OCI-LY1 (cell line): ENCODE measurements at regions not wholly inside any gene's neighbourhood (a gene's known extent, or its start where the extent isn't known, plus 50 kb on each side); places are given as distances from the start of the nearest gene placed in this dataset.

Source experiments
- H2AFZ ChIP-seq: fragments of 200-600 bp; sonication (generic), shearing (Covaris generic); 2 replicates; pipeline ENCODE4 v1.6.0; 2014; ENCODE audit warnings: antibody characterized with exemption, mild to moderate bottlenecking, low read length
- H3F3A ChIP-seq: fragments of 200-600 bp; sonication (generic), shearing (Covaris generic); 2 replicates; pipeline ENCODE4 v1.6.0; 2014; ENCODE audit warnings: mild to moderate bottlenecking, antibody characterized with exemption, low read length, moderate library complexity; ENCODE audit not compliant: insufficient read depth
- H3K27ac ChIP-seq: fragments of 200-600 bp; sonication (generic); 2 replicates; pipeline ENCODE4 v1.5.1; 2014; ENCODE audit warnings: low read length, mixed run types, mild to moderate bottlenecking, low read depth; ENCODE audit not compliant: poor library complexity, severe bottlenecking
- H3K27me3 ChIP-seq: fragments of 200-600 bp; sonication (generic); 2 replicates; pipeline ENCODE4 v1.6.0; 2014; ENCODE audit warnings: antibody characterized with exemption, mild to moderate bottlenecking, low read length, moderate library complexity; ENCODE audit not compliant: insufficient read depth
- H3K36me3 ChIP-seq: fragments of 200-600 bp; sonication (generic); 2 replicates; pipeline ENCODE4 v1.6.1; 2014; ENCODE audit warnings: mild to moderate bottlenecking, antibody characterized with exemption, low read length, moderate library complexity, mixed read lengths; ENCODE audit not compliant: insufficient read depth
- H3K4me1 ChIP-seq: fragments of 200-600 bp; sonication (generic); 2 replicates; pipeline ENCODE4 v1.5.1; 2014; ENCODE audit warnings: mild to moderate bottlenecking, low read length, moderate library complexity; ENCODE audit not compliant: insufficient read depth, severe bottlenecking
- H3K4me2 ChIP-seq: fragments of 200-600 bp; sonication (generic), shearing (Covaris generic); 2 replicates; pipeline ENCODE4 v1.6.1; 2014; ENCODE audit warnings: low read length
- H3K4me3 ChIP-seq: fragments of 200-600 bp; sonication (generic); 2 replicates; pipeline ENCODE4 v1.5.1; 2014; ENCODE audit warnings: low read length, low read depth, mild to moderate bottlenecking, mixed read lengths; ENCODE audit not compliant: poor library complexity, severe bottlenecking
- H3K79me2 ChIP-seq: fragments of 200-600 bp; shearing (Covaris generic); 2 replicates; pipeline ENCODE4 v1.6.1; 2016; ENCODE audit warnings: mixed run types, low read length, mixed read lengths; ENCODE audit not compliant: insufficient read depth
- H3K9ac ChIP-seq: fragments of 200-600 bp; sonication (generic), shearing (Covaris generic); 2 replicates; pipeline ENCODE4 v1.6.1; 2014; ENCODE audit warnings: mild to moderate bottlenecking, low read length, mixed read lengths
- H3K9me2 ChIP-seq: fragments of 200-600 bp; sonication (generic), shearing (Covaris generic); 2 replicates; pipeline ENCODE4 v1.6.1; 2014; ENCODE audit warnings: low read depth, mild to moderate bottlenecking, low read length, mixed read lengths
- H3K9me3 ChIP-seq: fragments of 200-600 bp; shearing (Covaris generic); 2 replicates; pipeline ENCODE4 v1.6.1; 2014; ENCODE audit warnings: low read length, mixed read lengths
- H4K20me1 ChIP-seq: fragments of 200-600 bp; sonication (generic), shearing (Covaris generic); 2 replicates; pipeline ENCODE4 v1.6.0; 2016; ENCODE audit warnings: mild to moderate bottlenecking, low read length; ENCODE audit not compliant: insufficient read depth
- CTCF ChIP-seq: fragments of 200-600 bp; sonication (generic), shearing (Covaris generic); IDR thresholded peaks from 2 replicates; pipeline ENCODE4 v1.5.1; 2017; ENCODE audit warnings: mild to moderate bottlenecking, antibody characterized with exemption, low read length, moderate library complexity, mixed read lengths
- EZH2 ChIP-seq: fragments of 200-600 bp; sonication (generic), shearing (Covaris generic); IDR thresholded peaks from 2 replicates; pipeline ENCODE4 v1.8.0; 2017; ENCODE audit warnings: borderline replicate concordance, mixed run types, mild to moderate bottlenecking, antibody characterized with exemption, low read length, moderate library complexity, mixed read lengths

GRCh38 chr5:85931220-85931619 is 686.5 kb upstream of the COX7C start:
- H3K9ac ChIP-seq = no peak overlapping the region
- no peak overlapping the region for H3K4me3 ChIP-seq
- H3K79me2 ChIP-seq = no peaks in the 10 kb centered on the region
- no peak overlapping the region for H3K27ac ChIP-seq
- H3K9me3 ChIP-seq = no peaks in the 10 kb centered on the region
- H4K20me1 ChIP-seq = no peaks in the 10 kb centered on the region
- TF ChIP-seq EZH2 (no peak), CTCF (no peak)
- H2AFZ ChIP-seq = no peak overlapping the region
- H3K27me3 ChIP-seq = no peaks in the 10 kb centered on the region
- no peaks in the 10 kb centered on the region for H3K4me1 ChIP-seq
- H3K4me2 ChIP-seq = no peak overlapping the region
- no peaks in the 10 kb centered on the region for H3K9me2 ChIP-seq
- no peaks in the 10 kb centered on the region for H3K36me3 ChIP-seq
- no peaks in the 10 kb centered on the region for H3F3A ChIP-seq

GRCh38 chr5:85938201-85938600 is 679.5 kb upstream of the COX7C start:
- Histone ChIP-seq H3F3A (no peaks in the 10 kb centered on the region), H3K4me3 (no peak overlapping the region), H3K9ac (no peak overlapping the region), H3K27me3 (no peaks in the 10 kb centered on the region), H4K20me1 (no peaks in the 10 kb centered on the region), H2AFZ (no peak overlapping the region), H3K36me3 (no peaks in the 10 kb centered on the region), H3K9me3 (no peaks in the 10 kb centered on the region), H3K79me2 (no peaks in the 10 kb centered on the region), H3K27ac (no peak overlapping the region), H3K9me2 (no peaks in the 10 kb centered on the region), H3K4me2 (no peak overlapping the region), H3K4me1 (no peaks in the 10 kb centered on the region)
- TF ChIP-seq EZH2 (no peak), CTCF (no peak)

- no peak overlapping the region for H2AFZ ChIP-seq
- H3K9me3 ChIP-seq = no peaks in the 10 kb centered on the region
- TF ChIP-seq EZH2 (no peak), CTCF (no peak)
These were observed 666.0 kb upstream of the COX7C start for GRCh38 chr5:85951707-85952210.

More at GRCh38 chr5:85951707-85952210, 666.0 kb upstream of the COX7C start:
- Histone ChIP-seq H3K27me3 (no peaks in the 10 kb centered on the region), H3F3A (no peaks in the 10 kb centered on the region), H3K36me3 (no peaks in the 10 kb centered on the region), H3K9ac (no peak overlapping the region), H3K27ac (no peak overlapping the region), H3K9me2 (no peaks in the 10 kb centered on the region), H3K4me1 (no peaks in the 10 kb centered on the region), H3K4me2 (no peak overlapping the region), H4K20me1 (no peaks in the 10 kb centered on the region), H3K79me2 (no peaks in the 10 kb centered on the region), H3K4me3 (no peak overlapping the region)
